ENCODE measurements at regions not wholly inside any gene's neighbourhood (a gene's known extent, or its start where the extent isn't known, plus 50 kb on each side); places are given as distances from the start of the nearest gene placed in this dataset.

- no peak for DNase-seq
Measured at GRCh38 chr4:100284129-100284880, 94.0 kb upstream of the DDIT4L start.

- no peak for DNase-seq
Measured at GRCh38 chr4:100280807-100281206, 90.5 kb upstream of the DDIT4L start.

- no peak for DNase-seq
Measured at GRCh38 chr4:100278567-100278966, 88.3 kb upstream of the DDIT4L start.

GRCh38 chr4:100269446-100269845, 79.2 kb upstream of the DDIT4L start:
- no peak for DNase-seq

GRCh38 chr4:100268789-100269188, 78.5 kb upstream of the DDIT4L start:
- DNase-seq = no peak

GRCh38 chr4:100261346-100261745, 71.1 kb upstream of the DDIT4L start:
- DNase-seq = no peak

- no peak for DNase-seq
Measured at GRCh38 chr4:100258675-100259074, 68.4 kb upstream of the DDIT4L start.

GRCh38 chr4:100257567-100257966, 67.3 kb upstream of the DDIT4L start:
- DNase-seq = peak; percentile 37

GRCh38 chr4:100254237-100254636, 64.0 kb upstream of the DDIT4L start:
- no peak for DNase-seq

- DNase-seq = no peak
Measured at GRCh38 chr4:100248476-100248875, 58.2 kb upstream of the DDIT4L start.

GRCh38 chr4:100246697-100247096, 56.4 kb upstream of the DDIT4L start:
- DNase-seq = no peak

- no peak for DNase-seq
Measured at GRCh38 chr4:100244347-100244746, 54.1 kb upstream of the DDIT4L start.

Measured in KG1 (cell line).